HTR-8/SVneo (cell line): ENCODE measurements at regions not wholly inside any gene's neighbourhood (a gene's known extent, or its start where the extent isn't known, plus 50 kb on each side); places are given as distances from the start of the nearest gene placed in this dataset.

Source experiments
- DNase-seq: peaks from one replicate; pipeline ENCODE4 v3.0.0; 2011; ENCODE audit warnings: low spot score, mixed read lengths; ENCODE audit not compliant: insufficient read length
- FAIRE-seq: peaks from 2 replicates; lab custom pipeline; 2011; peaks lifted over from hg19 to GRCh38; lab: Jason Lieb, UNC

DNA sequence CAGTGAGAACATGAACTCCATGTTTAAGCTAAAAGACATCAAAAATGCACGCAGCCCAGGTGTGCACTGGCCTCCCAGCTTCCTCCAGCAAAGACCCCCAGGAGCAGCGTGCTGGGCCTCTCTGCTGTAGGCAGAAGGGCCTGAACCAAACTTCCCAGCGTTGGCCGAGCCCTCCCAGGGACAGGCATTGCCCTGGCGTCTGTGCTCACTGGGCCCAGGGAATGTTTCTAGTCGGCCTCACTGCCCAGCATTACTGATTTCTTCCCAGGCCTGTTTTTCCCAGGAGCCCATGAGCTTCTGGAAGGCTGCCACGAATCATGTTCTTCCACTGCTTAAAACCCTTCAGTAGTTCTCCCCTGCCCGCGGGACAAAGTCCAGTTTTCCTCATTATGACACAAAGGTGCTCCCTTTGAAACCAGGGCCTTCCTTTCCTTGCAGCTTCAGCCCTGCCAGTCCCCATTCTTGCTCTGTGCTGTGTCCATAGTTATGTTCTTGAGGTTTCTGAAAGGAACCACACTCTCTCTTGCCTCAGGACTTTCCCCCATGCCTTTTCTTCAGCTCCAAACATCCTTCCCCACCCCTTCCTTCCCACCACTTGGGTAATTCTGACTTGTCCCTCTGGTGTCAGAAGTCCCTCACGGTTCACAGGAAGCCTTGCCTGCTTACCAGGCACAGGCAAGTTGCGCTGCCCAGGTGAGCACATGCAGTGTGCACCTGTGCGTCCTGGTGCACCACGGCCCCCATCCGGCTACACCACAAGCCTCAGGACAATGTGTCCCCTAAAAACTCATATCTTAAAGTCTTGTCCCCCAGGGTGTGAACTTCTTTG lies 93.4 kb upstream of the ENPP6 start:
- no peak for FAIRE-seq
- DNase-seq = no peak

- FAIRE-seq (no peak), DNase-seq (no peak)
Observed at GRCh38 chr4:184310171-184310567, 92.5 kb upstream of the ENPP6 start.

GRCh38 chr4:184309241-184310170 lies 91.8 kb upstream of the ENPP6 start:
- no peak for DNase-seq
- no peak for FAIRE-seq

GRCh38 chr4:184306949-184307348 lies 89.3 kb upstream of the ENPP6 start:
- DNase-seq (no peak), FAIRE-seq (no peak)

GRCh38 chr4:184306470-184306869 lies 88.8 kb upstream of the ENPP6 start:
- no peak for FAIRE-seq
- DNase-seq = no peak

DNA sequence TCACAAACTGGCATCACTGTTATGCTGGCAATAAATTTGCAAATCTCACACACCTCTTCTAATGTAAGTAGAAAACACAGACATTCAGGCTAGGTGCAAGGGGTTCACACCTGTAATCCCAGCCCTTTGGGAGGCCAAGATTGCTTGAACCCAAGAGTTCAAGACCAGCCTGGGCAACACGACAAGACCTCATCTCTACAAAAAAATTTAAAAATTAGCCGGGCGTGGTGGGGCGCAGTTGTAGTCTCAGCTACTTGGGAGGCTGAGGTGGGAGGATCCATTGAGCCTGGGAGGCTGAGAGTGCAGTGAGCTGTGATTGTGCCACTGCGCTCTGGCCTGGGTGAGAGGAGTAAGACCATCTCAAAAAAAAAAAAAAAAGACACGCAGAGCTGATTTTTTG lies 83.1 kb upstream of the ENPP6 start:
- DNase-seq (no peak), FAIRE-seq (no peak)

DNA sequence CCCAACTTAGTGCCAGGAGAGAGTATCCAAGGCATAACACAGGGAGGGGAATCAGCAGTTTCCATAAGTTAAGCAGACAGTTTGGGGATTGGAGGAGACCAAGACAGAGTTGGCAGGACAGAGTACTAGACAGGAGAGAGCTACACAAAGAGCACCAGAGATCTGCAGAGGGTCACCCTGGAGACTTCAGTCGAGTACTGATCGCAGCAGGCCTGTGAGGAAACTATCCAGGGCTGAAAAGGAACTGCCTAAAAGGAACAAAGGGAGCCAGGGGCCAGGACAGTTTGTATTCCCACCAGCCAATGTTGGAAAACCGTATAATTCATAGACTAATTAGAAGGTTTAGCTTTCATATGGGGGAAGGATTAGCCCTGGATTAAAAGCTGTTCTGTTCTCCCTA lies 80.6 kb upstream of the ENPP6 start:
- FAIRE-seq (no peak), DNase-seq (no peak)

DNA sequence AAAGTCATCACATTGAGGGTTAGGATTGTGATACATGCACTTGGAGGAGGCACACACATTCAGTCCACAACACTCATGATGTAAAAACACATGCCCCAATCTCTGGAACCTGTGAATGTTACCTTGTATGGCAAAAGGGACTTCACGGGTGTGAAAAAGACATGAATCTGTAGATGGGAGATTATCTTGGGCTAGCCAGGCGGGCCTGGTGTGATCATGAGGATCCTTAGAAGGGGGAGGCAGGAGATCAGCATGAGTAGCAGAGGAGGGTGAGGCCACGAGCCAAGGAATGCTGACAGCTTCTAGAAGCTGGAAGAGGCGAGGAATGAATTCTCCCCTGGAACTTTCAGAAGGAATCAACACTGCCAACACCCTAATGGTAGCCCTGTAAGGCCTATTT lies 77.5 kb upstream of the ENPP6 start:
- DNase-seq (no peak), FAIRE-seq (no peak)

GRCh38 chr4:184294606-184295133 lies 77.0 kb upstream of the ENPP6 start:
- no peak for FAIRE-seq
- DNase-seq = no peak

- no peak for DNase-seq
- FAIRE-seq = no peak
Observed at GRCh38 chr4:184293552-184293951, 75.9 kb upstream of the ENPP6 start.

DNA sequence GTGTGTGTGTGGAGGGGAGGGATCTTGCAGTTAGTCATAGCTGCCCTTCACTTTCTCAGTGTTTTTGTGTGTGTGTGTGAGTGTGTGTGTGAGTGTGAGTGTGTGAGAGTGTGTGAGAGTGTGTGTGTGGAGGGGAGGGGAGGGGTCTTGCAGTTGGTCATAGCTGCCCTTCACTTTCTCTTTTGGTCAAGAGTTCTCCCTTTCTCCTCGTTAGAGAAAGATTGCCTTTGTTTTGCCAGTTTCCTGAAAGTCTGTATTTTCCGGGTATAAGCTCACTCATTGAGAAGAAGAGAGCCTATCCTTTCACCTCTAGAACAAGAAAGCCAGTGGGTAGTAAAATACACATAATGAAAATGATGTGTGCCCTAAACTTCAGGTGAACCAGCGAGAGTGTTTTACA lies 75.2 kb upstream of the ENPP6 start:
- DNase-seq (no peak), FAIRE-seq (no peak)

DNA sequence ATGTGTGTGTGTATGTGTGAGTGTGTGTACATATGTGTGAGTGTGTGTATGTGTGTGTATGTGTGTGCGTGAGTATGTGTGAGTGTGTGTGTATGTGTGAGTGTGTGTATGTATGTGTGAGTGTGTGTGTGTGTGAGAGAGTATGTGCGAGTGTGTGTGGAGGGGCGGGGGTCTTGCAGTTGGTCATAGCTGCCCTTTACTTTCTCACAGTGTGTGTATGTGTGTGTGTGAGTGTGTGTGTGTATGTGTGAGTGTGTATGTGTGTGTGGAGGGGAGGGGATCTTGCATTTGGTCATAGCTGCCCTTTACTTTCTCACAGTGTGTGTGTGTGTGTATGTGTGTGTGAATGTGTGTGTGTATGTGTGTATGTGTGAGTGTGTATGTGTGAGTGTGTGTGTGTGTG lies 74.8 kb upstream of the ENPP6 start:
- DNase-seq = no peak
- peak; percentile 96 for FAIRE-seq

GRCh38 chr4:184289179-184289535 lies 71.5 kb upstream of the ENPP6 start:
- FAIRE-seq (no peak), DNase-seq (no peak)

DNA sequence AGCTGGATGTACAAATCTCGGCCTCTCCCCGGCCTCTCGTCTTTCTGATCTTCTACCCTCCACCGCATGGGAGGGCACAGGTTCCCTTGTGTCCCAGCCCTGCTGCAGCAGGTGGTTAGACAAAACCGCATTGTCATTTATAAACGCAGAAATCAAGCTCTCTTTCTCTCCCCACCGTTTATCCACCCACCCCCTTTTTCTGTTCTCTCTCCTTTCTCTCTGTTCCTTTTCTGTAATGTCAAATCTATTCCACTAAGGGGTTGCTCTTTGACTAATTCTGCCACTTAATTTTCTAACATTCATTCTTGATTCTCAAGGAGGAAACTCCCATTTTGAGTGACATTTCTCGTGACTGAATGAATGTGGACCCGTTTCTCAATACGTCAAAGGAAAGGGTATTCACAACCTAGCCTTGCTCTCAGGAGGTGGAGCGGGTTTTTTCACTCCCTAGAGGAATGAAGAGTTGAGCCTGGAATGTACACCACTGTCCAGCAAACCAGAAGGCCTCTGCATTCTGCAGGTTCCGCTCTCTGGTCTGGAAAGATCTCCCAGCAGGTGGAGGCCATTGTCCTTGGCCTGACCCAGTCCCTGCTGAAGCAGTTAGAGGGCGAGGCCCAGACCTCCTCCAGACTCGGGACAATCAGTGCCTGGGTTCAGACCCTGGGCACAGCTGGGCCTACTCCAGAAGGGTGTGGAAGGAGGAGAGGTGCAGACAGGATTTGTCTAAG lies 70.9 kb upstream of the ENPP6 start:
- DNase-seq (no peak), FAIRE-seq (no peak)

GRCh38 chr4:184287697-184288255 lies 70.1 kb upstream of the ENPP6 start:
- FAIRE-seq (no peak), DNase-seq (no peak)

- FAIRE-seq = no peak
Observed at GRCh38 chr4:184286358-184286757, 68.7 kb upstream of the ENPP6 start.

DNA sequence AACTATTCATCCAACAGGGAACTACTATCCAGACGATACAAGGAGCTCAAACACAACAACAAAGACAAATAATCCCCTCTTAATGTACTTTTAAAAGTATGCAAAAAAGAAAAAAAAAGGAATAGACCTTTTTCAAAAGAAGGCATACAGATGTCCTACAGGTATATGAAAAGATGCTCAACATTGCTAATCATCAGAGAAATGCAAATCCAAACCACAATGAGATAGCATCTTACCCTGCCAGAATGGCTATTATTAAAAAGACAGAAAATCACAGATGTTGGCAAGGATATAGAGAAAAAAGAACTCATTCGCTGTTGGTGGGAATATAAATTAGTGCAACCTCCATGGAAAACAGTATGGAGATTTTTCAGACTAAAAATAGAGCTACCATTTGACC lies 67.1 kb upstream of the ENPP6 start:
- DNase-seq = no peak
- FAIRE-seq = no peak

More at GRCh38 chr4:184286358-184286757, 68.7 kb upstream of the ENPP6 start:
- DNase-seq = no peak

DNA sequence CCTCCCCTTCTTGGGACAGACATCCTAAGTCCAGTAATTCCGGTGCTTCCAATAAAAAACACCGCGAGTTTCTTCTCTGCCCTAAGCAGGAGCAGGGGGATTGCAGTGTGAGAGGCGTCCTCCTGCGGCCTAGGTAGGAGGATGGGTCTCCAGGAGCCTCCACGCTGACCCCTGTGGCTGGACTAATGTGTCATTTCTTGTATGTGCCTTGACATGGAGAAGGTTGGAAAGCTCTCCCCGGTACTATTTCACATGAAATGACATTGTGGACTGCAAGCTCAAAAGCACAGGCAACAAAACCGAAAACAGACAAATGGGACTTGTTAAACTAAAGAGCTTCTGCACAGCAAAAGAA lies 66.6 kb upstream of the ENPP6 start:
- DNase-seq (no peak), FAIRE-seq (no peak)

DNA sequence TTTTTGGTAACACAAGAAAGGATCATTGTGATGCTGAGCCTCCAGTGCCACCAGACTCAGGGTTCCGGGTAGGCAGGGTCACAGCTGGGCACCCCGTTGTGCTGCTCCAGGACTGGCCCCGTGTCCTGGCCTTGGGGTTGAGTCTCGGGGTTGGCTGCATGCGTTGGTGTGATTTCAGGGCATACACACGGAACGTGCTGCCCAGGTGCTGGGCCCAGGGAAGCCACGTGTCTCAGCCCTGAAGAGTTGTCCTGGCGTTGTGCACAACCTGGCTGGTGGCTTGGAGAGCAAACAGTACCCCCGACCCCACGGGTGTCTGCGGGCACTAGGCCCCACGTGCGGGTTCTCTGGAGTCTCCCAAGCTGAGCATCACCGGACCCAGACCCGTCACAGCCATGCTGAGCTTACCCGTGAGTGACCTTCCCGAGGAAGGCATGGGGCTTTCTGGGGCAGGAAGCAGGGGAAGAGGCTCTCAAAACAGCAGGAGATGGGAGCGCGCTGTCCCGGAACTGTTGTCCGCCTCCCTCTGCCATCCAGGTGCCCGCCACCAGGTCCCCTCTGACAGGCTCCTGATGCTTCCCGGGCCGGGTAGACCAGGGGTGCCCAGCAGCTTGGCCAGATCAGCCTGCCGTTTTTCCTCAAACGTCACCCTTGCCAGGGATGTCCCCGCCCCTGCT lies 66.1 kb upstream of the ENPP6 start:
- no peak for FAIRE-seq
- no peak for DNase-seq
